ENCODE measurements at regions not wholly inside any gene's neighbourhood (a gene's known extent, or its start where the extent isn't known, plus 50 kb on each side); places are given as distances from the start of the nearest gene placed in this dataset.

- WGBS, 3 donors: 61 to 93% (median 77%) methylated on average over 3 of the region's 3 CpGs
- DNase-seq: no peak
- Histone ChIP-seq H3K27ac (no peak overlapping the region), H3K4me1 (ENCODE audit: insufficient read depth) (no peaks in the 10 kb centered on the region), H3K36me3 (no peaks in the 10 kb centered on the region), H3K4me3 (no peak overlapping the region), H3K27me3 (no peaks in the 10 kb centered on the region), H3K9me3 (no peaks in the 10 kb centered on the region)
- intact Hi-C loops (cut with DNase I): no loop called here
- TF ChIP-seq EP300 (IDR thresholded peaks at IDR 0.05) (no peak), CTCF (IDR thresholded peaks at IDR 0.05) (no peak), POLR2A (IDR thresholded peaks at IDR 0.05) (no peak)
Observed at GRCh38 chr4:62928483-62928882, 1480.8 kb downstream of the TECRL start.

GRCh38 chr4:62927574-62927973 lies 1481.7 kb downstream of the TECRL start:
- Histone ChIP-seq H3K9me3 (no peaks in the 10 kb centered on the region), H3K4me3 (no peak overlapping the region), H3K36me3 (no peaks in the 10 kb centered on the region), H3K27ac (no peak overlapping the region), H3K27me3 (no peaks in the 10 kb centered on the region), H3K4me1 (ENCODE audit: insufficient read depth) (no peaks in the 10 kb centered on the region)
- no peak for DNase-seq
- WGBS, 3 donors: 1 to 16% (median 4%) methylated on average over 3 of the region's 3 CpGs
- intact Hi-C loops (cut with DNase I): no loop called here
- no peak for TF ChIP-seq POLR2A (IDR thresholded peaks at IDR 0.05)
- no peak for TF ChIP-seq EP300 (IDR thresholded peaks at IDR 0.05)
- TF ChIP-seq CTCF (IDR thresholded peaks at IDR 0.05): no peak

- TF ChIP-seq EP300 (IDR thresholded peaks at IDR 0.05) (no peak), CTCF (IDR thresholded peaks at IDR 0.05) (no peak), POLR2A (IDR thresholded peaks at IDR 0.05) (no peak)
- no peak overlapping the region for H3K4me3 ChIP-seq
- 82 to 89% (median 89%) methylated on average over 4 of the region's 4 CpGs for WGBS, 3 donors
- intact Hi-C loops (cut with DNase I): no loop called here
- H3K36me3 ChIP-seq: no peaks in the 10 kb centered on the region
- H3K27me3 ChIP-seq: no peaks in the 10 kb centered on the region
- no peaks in the 10 kb centered on the region for H3K9me3 ChIP-seq
- H3K4me1 ChIP-seq (ENCODE audit: insufficient read depth): no peaks in the 10 kb centered on the region
- no peak overlapping the region for H3K27ac ChIP-seq
- DNase-seq: no peak
Observed at GRCh38 chr4:62923783-62924182, 1485.5 kb downstream of the TECRL start.

GRCh38 chr4:62917649-62918048 lies 1491.6 kb downstream of the TECRL start:
- Histone ChIP-seq H3K36me3 (no peaks in the 10 kb centered on the region), H3K9me3 (no peaks in the 10 kb centered on the region), H3K27ac (no peak overlapping the region), H3K4me3 (no peak overlapping the region), H3K4me1 (ENCODE audit: insufficient read depth) (no peaks in the 10 kb centered on the region), H3K27me3 (no peaks in the 10 kb centered on the region)
- DNase-seq: no peak
- intact Hi-C loops (cut with DNase I): no loop called here
- WGBS, 3 donors: 77 to 83% (median 83%) methylated on average over 2 of the region's 2 CpGs
- TF ChIP-seq CTCF (IDR thresholded peaks at IDR 0.05) (no peak), POLR2A (IDR thresholded peaks at IDR 0.05) (no peak), EP300 (IDR thresholded peaks at IDR 0.05) (no peak)

- no peak overlapping the region for H3K4me3 ChIP-seq
- H3K9me3 ChIP-seq: no peaks in the 10 kb centered on the region
- 89 to 92% (median 91%) methylated on average over 4 of the region's 4 CpGs for WGBS, 3 donors
- H3K27me3 ChIP-seq: no peaks in the 10 kb centered on the region
- H3K36me3 ChIP-seq: no peaks in the 10 kb centered on the region
- intact Hi-C loops (cut with DNase I): no loop called here
- no peak for TF ChIP-seq EP300 (IDR thresholded peaks at IDR 0.05)
- H3K27ac ChIP-seq: no peak overlapping the region
- no peak for DNase-seq
- H3K4me1 ChIP-seq (ENCODE audit: insufficient read depth): no peaks in the 10 kb centered on the region
Observed at GRCh38 chr4:62914758-62915157, 1494.5 kb downstream of the TECRL start.

All from ovary (tissue), 7 donors.